ENCODE measurements at regions not wholly inside any gene's neighbourhood (a gene's known extent, or its start where the extent isn't known, plus 50 kb on each side); places are given as distances from the start of the nearest gene placed in this dataset.

DNA sequence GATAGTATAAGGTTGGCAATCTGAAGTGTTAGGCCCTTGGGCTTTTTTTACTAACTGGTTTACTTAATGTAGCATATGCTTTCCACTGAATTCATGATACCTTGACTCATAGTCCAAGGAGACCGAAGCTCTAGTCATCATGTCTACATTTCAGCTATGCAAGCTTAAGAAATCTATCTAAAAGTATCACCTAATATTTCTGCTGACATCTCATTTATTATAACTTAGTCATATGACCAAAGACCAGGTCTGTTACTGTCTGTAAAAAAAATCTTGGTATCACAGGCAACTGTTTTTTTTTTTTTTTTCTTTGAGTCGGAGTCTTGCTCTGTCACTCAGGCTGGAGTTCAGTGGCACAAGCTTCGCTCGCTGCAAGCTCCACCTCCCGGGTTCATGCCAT, 814.0 kb upstream of the NDST4 start:
- Histone ChIP-seq H3K27ac (ENCODE audit: insufficient read depth, low read length, poor library complexity, severe bottlenecking) (no peak overlapping the region), H3K36me3 (ENCODE audit: control insufficient read depth, insufficient read depth, low read length) (no peaks in the 10 kb centered on the region), H3K27me3 (replicated peaks; ENCODE audit: control insufficient read depth, insufficient read depth, low read length, poor library complexity, severe bottlenecking) (no peaks in the 10 kb centered on the region), H3K9me3 (ENCODE audit: control insufficient read depth, low read length) (no peaks in the 10 kb centered on the region), H3K4me1 (ENCODE audit: control insufficient read depth, insufficient read depth, low read length, poor library complexity, severe bottlenecking) (no peaks in the 10 kb centered on the region), H3K4me3 (ENCODE audit: insufficient read depth, low read depth, low read length, poor library complexity, severe bottlenecking) (no peak overlapping the region)
- no peak for DNase-seq

DNA sequence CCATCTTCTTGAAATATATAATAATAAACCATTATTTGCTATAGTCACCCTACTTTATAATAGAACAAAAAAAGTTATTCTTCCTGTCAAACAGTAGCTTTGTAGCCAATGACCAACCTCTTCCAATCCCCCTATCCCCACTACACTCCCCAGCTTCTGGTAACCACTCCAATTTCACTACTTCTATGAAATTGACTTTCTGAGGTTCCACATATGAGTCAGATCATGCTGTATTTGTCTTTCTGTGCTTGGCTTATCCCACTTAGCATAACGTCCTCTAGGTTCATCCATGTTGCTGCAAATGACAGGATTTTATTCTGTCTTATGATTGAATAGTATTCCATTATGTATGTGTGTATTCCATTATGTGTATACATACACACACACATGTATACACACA, 809.7 kb upstream of the NDST4 start:
- Histone ChIP-seq H3K4me3 (ENCODE audit: insufficient read depth, low read depth, low read length, poor library complexity, severe bottlenecking) (no peak overlapping the region), H3K27me3 (replicated peaks; ENCODE audit: control insufficient read depth, insufficient read depth, low read length, poor library complexity, severe bottlenecking) (no peaks in the 10 kb centered on the region), H3K4me1 (ENCODE audit: control insufficient read depth, insufficient read depth, low read length, poor library complexity, severe bottlenecking) (no peaks in the 10 kb centered on the region), H3K9me3 (ENCODE audit: control insufficient read depth, low read length) (no peaks in the 10 kb centered on the region), H3K27ac (ENCODE audit: insufficient read depth, low read length, poor library complexity, severe bottlenecking) (no peak overlapping the region), H3K36me3 (ENCODE audit: control insufficient read depth, insufficient read depth, low read length) (no peaks in the 10 kb centered on the region)
- DNase-seq, result no peak

DNA sequence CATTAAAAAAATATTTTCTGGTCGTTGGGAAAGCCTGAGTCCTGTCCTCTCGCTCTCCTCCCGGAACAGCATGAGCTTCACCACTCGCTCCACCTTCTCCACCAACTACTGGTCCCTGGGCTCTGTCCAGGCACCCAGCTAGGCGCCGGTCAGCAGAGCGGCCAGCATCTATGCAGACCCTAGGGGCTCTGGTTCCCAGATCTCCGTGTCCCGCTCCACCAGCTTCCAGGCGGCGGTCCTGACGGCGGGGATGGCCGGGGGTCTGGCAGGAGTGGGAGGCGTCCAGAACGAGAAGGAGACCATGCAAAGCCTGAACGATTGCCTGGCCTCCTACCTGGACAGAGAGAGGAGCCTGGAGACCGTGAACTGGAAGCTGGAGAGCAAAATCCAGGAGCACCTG, 807.2 kb upstream of the NDST4 start:
- Histone ChIP-seq H3K27ac (ENCODE audit: insufficient read depth, low read length, poor library complexity, severe bottlenecking) (no peak overlapping the region), H3K4me1 (ENCODE audit: control insufficient read depth, insufficient read depth, low read length, poor library complexity, severe bottlenecking) (no peaks in the 10 kb centered on the region), H3K27me3 (replicated peaks; ENCODE audit: control insufficient read depth, insufficient read depth, low read length, poor library complexity, severe bottlenecking) (no peaks in the 10 kb centered on the region), H3K36me3 (ENCODE audit: control insufficient read depth, insufficient read depth, low read length) (no peaks in the 10 kb centered on the region), H3K4me3 (ENCODE audit: insufficient read depth, low read depth, low read length, poor library complexity, severe bottlenecking) (no peak overlapping the region), H3K9me3 (ENCODE audit: control insufficient read depth, low read length) (no peaks in the 10 kb centered on the region)
- no peak for DNase-seq

DNA sequence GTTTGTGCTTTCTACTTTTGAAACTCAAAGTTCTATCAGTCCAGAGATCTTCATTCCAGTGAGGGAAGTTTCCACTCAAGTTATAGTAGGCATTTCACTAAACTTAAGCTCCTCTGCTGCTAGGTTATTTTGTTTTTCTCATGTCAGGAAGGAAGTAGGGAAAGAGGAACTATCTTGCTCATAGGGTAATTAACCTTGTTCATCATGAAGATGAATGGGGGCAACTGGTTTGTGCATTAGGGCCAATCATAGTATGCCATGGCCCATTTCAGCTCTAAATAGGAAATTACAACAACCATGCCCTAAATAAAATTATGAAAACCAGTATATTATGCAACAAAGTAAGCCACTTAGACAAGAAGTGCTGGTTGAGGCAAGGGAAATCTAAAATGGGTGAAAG, 804.7 kb upstream of the NDST4 start:
- Histone ChIP-seq H3K36me3 (ENCODE audit: control insufficient read depth, insufficient read depth, low read length) (no peaks in the 10 kb centered on the region), H3K4me1 (ENCODE audit: control insufficient read depth, insufficient read depth, low read length, poor library complexity, severe bottlenecking) (no peaks in the 10 kb centered on the region), H3K27me3 (replicated peaks; ENCODE audit: control insufficient read depth, insufficient read depth, low read length, poor library complexity, severe bottlenecking) (no peaks in the 10 kb centered on the region), H3K4me3 (ENCODE audit: insufficient read depth, low read depth, low read length, poor library complexity, severe bottlenecking) (no peak overlapping the region), H3K9me3 (ENCODE audit: control insufficient read depth, low read length) (no peaks in the 10 kb centered on the region), H3K27ac (ENCODE audit: insufficient read depth, low read length, poor library complexity, severe bottlenecking) (no peak overlapping the region)
- no peak for DNase-seq

DNA sequence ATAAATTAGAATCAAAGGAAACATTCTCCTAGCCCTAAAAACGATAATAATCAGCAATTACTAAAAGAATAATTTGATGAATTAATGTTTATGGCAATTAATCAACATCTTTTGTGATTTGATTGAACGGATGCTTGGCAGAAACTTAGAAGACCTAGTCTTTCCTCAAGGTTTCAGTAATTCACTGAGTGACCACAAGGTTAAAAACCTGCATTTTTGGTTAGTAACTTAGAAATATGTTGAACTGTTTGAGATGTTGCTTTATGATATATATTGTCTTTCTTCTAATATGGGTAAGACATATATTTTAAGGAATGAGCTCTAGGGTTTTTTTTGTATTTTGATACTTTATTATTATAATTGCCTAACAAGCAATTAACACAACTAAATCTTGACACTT, 793.0 kb upstream of the NDST4 start:
- no peak for DNase-seq
- Histone ChIP-seq H3K4me3 (ENCODE audit: insufficient read depth, low read depth, low read length, poor library complexity, severe bottlenecking) (no peak overlapping the region), H3K9me3 (ENCODE audit: control insufficient read depth, low read length) (no peaks in the 10 kb centered on the region), H3K27ac (ENCODE audit: insufficient read depth, low read length, poor library complexity, severe bottlenecking) (no peak overlapping the region), H3K36me3 (ENCODE audit: control insufficient read depth, insufficient read depth, low read length) (no peaks in the 10 kb centered on the region), H3K4me1 (ENCODE audit: control insufficient read depth, insufficient read depth, low read length, poor library complexity, severe bottlenecking) (no peaks in the 10 kb centered on the region), H3K27me3 (replicated peaks; ENCODE audit: control insufficient read depth, insufficient read depth, low read length, poor library complexity, severe bottlenecking) (no peaks in the 10 kb centered on the region)

DNA sequence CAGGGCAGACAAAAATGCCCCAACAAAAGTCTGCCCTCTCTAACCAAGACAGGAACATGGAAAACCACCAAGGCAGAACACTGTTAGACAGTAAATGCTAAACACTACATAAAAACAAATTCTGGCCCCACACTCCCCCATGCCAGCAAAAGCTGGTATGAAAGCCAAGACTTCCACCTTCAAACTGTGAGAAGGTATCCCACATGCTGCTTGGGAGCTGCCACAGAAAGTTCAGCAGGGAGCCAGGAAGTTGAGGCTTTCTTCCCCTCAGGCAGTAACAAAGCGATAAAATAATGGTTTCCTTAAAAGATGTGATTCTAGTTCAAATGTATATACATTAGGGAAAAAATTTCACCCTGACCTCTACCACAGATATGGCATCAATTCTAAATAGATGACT, 770.4 kb upstream of the NDST4 start:
- Histone ChIP-seq H3K36me3 (ENCODE audit: control insufficient read depth, insufficient read depth, low read length) (no peaks in the 10 kb centered on the region), H3K27ac (ENCODE audit: insufficient read depth, low read length, poor library complexity, severe bottlenecking) (no peak overlapping the region), H3K4me1 (ENCODE audit: control insufficient read depth, insufficient read depth, low read length, poor library complexity, severe bottlenecking) (no peaks in the 10 kb centered on the region), H3K27me3 (replicated peaks; ENCODE audit: control insufficient read depth, insufficient read depth, low read length, poor library complexity, severe bottlenecking) (no peaks in the 10 kb centered on the region), H3K4me3 (ENCODE audit: insufficient read depth, low read depth, low read length, poor library complexity, severe bottlenecking) (no peak overlapping the region), H3K9me3 (ENCODE audit: control insufficient read depth, low read length) (no peaks in the 10 kb centered on the region)
- no peak for DNase-seq

DNA sequence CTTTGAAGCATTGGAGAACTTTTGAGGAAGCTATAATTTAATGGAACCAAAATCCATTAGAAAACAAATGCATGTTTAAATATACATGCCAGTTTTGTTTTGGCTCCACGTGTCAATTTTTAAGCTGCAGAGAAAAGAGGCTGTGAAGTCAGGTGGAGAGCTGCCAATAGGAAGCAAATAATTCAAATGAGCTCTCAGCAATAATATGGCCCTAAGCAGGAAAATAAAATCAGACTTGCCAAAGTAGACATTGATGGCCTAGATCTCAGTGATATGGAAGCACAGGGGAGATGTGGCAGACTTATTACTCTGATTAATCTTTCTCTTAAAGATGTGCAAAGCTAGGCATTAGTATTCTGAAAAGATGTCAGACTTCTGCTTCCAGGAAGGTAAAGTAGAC, 769.8 kb upstream of the NDST4 start:
- Histone ChIP-seq H3K27me3 (replicated peaks; ENCODE audit: control insufficient read depth, insufficient read depth, low read length, poor library complexity, severe bottlenecking) (no peaks in the 10 kb centered on the region), H3K9me3 (ENCODE audit: control insufficient read depth, low read length) (no peaks in the 10 kb centered on the region), H3K4me1 (ENCODE audit: control insufficient read depth, insufficient read depth, low read length, poor library complexity, severe bottlenecking) (no peaks in the 10 kb centered on the region), H3K27ac (ENCODE audit: insufficient read depth, low read length, poor library complexity, severe bottlenecking) (no peak overlapping the region), H3K4me3 (ENCODE audit: insufficient read depth, low read depth, low read length, poor library complexity, severe bottlenecking) (no peak overlapping the region), H3K36me3 (ENCODE audit: control insufficient read depth, insufficient read depth, low read length) (no peaks in the 10 kb centered on the region)
- no peak for DNase-seq

DNA sequence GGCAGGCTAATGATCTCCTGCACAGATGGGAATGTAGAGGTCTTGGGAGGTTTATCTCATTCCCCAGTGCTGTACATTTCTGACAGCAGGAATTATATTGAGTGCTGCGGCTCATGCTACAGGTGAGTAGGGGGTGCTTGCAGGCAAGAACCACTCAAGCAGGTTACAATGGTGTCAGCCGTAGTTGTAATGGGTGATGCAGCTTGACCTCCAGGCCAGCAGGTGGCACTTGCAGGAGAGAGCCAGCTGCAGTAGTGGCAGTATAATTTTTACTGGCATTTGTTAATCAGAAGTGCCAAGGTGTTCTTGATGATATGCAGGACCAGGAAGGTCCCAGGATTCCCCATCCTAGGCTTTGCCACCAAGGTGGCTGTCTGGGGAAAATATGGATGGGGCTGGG, 759.6 kb upstream of the NDST4 start:
- Histone ChIP-seq H3K4me1 (ENCODE audit: control insufficient read depth, insufficient read depth, low read length, poor library complexity, severe bottlenecking) (no peaks in the 10 kb centered on the region), H3K36me3 (ENCODE audit: control insufficient read depth, insufficient read depth, low read length) (no peaks in the 10 kb centered on the region), H3K9me3 (ENCODE audit: control insufficient read depth, low read length) (no peaks in the 10 kb centered on the region), H3K27ac (ENCODE audit: insufficient read depth, low read length, poor library complexity, severe bottlenecking) (no peak overlapping the region), H3K4me3 (ENCODE audit: insufficient read depth, low read depth, low read length, poor library complexity, severe bottlenecking) (no peak overlapping the region), H3K27me3 (replicated peaks; ENCODE audit: control insufficient read depth, insufficient read depth, low read length, poor library complexity, severe bottlenecking) (no peaks in the 10 kb centered on the region)
- DNase-seq, result no peak

DNA sequence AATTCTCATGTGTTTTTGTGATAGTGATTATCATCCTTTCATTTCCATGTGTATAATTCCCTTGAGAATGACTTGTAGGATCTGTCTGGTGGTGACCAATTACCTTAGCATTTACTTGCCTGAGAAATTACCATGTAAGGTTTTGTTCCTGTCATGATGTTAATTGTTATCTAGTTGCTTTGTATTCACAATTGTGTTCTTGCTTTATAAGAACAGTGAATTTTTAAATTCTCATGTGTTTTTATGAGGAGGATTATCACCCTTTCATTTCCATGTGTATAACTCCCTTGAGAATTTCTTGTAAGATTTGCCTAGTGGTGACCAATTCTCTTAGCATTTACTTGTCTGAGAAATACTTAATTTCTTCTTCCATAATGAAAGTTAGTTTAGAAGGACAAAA, 758.2 kb upstream of the NDST4 start:
- Histone ChIP-seq H3K9me3 (ENCODE audit: control insufficient read depth, low read length) (no peaks in the 10 kb centered on the region), H3K27me3 (replicated peaks; ENCODE audit: control insufficient read depth, insufficient read depth, low read length, poor library complexity, severe bottlenecking) (no peaks in the 10 kb centered on the region), H3K4me1 (ENCODE audit: control insufficient read depth, insufficient read depth, low read length, poor library complexity, severe bottlenecking) (no peaks in the 10 kb centered on the region), H3K4me3 (ENCODE audit: insufficient read depth, low read depth, low read length, poor library complexity, severe bottlenecking) (no peak overlapping the region), H3K27ac (ENCODE audit: insufficient read depth, low read length, poor library complexity, severe bottlenecking) (no peak overlapping the region), H3K36me3 (ENCODE audit: control insufficient read depth, insufficient read depth, low read length) (no peaks in the 10 kb centered on the region)
- no peak for DNase-seq

DNA sequence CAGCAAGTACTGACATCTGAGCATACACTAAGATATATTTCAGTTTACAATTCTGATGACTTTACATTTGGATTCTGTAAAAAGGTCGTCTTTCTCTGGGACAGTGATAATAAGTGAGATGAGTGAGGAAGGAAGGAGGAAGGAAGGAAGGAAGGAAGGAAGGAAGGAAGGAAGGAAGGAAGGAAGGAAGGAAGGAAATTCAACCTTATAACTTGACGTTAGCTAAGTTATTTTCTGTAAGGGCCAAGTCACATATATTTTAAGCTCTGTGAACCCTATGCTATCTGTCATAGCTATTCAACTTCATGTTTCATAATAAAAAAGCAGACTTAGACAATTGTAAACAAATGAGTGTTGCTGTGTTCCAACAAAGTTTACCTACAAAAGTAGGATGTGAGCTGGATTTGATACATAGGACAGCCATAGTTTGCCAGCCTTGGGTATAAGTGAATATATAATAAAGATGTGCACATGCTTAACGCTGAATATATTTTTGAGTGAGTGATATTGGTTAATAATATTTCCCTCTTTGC, 753.0 kb upstream of the NDST4 start:
- no peak for DNase-seq
- Histone ChIP-seq H3K27me3 (replicated peaks; ENCODE audit: control insufficient read depth, insufficient read depth, low read length, poor library complexity, severe bottlenecking) (no peaks in the 10 kb centered on the region), H3K36me3 (ENCODE audit: control insufficient read depth, insufficient read depth, low read length) (no peaks in the 10 kb centered on the region), H3K9me3 (ENCODE audit: control insufficient read depth, low read length) (no peaks in the 10 kb centered on the region), H3K4me1 (ENCODE audit: control insufficient read depth, insufficient read depth, low read length, poor library complexity, severe bottlenecking) (no peaks in the 10 kb centered on the region), H3K27ac (ENCODE audit: insufficient read depth, low read length, poor library complexity, severe bottlenecking) (no peak overlapping the region), H3K4me3 (ENCODE audit: insufficient read depth, low read depth, low read length, poor library complexity, severe bottlenecking) (no peak overlapping the region)

DNA sequence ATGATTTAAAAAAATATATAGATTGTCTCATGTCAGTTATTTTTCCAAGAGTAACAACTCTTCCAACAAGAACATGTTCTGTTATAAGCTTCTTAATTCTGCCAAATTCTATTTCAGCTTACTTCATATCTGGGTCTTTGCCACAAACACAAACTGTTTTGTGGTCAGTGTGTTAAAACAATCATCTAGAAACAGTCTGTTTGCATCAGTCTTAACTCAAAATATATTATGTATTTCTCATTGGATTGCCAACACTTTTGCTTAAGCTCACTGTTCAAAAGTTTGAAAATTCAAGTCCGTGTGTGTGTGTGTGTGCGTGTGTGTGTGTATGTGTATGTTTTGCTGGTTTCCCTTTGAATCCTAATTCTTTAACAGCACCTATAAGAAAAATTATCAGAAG, 752.3 kb upstream of the NDST4 start:
- Histone ChIP-seq H3K27me3 (replicated peaks; ENCODE audit: control insufficient read depth, insufficient read depth, low read length, poor library complexity, severe bottlenecking) (no peaks in the 10 kb centered on the region), H3K9me3 (ENCODE audit: control insufficient read depth, low read length) (no peaks in the 10 kb centered on the region), H3K27ac (ENCODE audit: insufficient read depth, low read length, poor library complexity, severe bottlenecking) (no peak overlapping the region), H3K36me3 (ENCODE audit: control insufficient read depth, insufficient read depth, low read length) (no peaks in the 10 kb centered on the region), H3K4me3 (ENCODE audit: insufficient read depth, low read depth, low read length, poor library complexity, severe bottlenecking) (no peak overlapping the region), H3K4me1 (ENCODE audit: control insufficient read depth, insufficient read depth, low read length, poor library complexity, severe bottlenecking) (no peaks in the 10 kb centered on the region)
- DNase-seq, result no peak
